GM12891 (cell line): ENCODE measurements at regions not wholly inside any gene's neighbourhood (a gene's known extent, or its start where the extent isn't known, plus 50 kb on each side); places are given as distances from the start of the nearest gene placed in this dataset.

ENCODE experiments used
- POLR2A ChIP-seq: IDR thresholded peaks from 2 replicates; pipeline ENCODE4 v1.6.1; 2011; ENCODE audit warnings: low read depth, low read length, control low read depth
- POLR2AphosphoS5 ChIP-seq: IDR thresholded peaks from 2 replicates; pipeline ENCODE4 v1.6.1; 2011; ENCODE audit warnings: low read depth, low read length, control low read depth
- SPI1 ChIP-seq: IDR thresholded peaks from 2 replicates; pipeline ENCODE4 v1.6.1; 2011; ENCODE audit warnings: low read depth, low read length, control low read depth

DNA sequence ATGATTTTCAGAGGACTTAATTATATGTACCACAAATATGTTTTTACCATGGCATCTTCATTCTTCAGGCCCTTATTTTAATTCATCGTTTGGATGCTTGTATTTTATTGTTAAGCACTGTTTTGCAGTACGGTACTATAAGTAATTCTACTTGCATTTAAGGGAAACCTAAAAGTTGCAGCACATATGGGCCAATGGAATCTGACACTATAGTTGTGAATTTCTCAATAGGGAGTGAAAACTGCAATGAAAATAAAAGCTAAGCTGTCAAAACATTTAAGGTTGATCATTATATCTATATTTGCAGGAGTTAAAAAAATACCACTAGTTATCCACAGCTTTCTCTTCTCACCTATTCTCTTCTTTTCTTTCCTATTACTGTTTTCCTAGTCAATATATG lies 1071.8 kb downstream of the MAT2B start:
- TF ChIP-seq POLR2AphosphoS5 (no peak), SPI1 (no peak), POLR2A (no peak)
